ENCODE measurements at regions not wholly inside any gene's neighbourhood (a gene's known extent, or its start where the extent isn't known, plus 50 kb on each side); places are given as distances from the start of the nearest gene placed in this dataset.

DNA sequence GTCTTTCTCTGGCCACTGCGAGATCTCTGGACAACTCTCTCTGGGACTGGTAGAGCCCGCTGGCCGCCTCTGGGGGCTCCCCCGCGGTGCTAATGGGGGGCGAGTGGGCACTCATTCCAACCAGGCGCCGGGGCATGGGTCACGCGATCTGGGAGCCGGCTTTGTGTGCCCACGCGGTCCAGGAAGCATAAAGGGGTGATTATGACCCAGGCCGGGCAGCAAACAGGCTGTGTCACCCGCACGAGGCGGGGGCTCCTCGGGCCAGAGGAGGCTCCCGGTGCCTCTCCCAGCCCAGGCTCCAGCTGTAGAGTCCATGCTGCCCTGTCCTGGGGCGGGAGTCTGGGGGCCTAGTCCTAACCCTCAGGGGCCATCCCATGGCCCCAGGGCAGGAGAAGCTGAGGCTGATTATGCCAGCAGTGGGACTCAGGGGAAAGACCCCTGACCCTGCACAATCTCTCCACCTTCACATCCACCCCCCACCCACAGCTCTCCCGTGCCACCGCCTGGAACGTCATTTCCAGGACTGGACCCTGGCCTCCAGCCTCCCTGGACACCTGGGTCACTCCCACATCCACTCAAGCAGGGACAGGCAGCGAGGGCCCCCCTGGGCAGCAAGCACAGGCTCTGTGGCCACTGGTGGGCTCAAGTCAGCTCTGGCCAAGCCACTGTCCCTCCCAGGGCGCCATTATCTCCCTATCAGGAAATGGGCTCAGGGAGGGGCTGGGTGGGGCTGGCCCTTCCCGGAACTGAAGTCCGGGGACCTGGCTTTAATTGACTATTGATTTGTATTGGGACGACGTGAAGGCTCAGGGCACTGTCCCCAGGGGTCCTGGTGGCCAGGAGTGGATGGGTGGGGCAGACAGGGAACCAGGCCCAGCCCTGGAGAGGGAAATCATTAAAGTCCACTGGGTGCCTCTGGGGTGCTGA is 50.0 kb downstream of the PTPRS start:
- TF ChIP-seq, protein P1, sequence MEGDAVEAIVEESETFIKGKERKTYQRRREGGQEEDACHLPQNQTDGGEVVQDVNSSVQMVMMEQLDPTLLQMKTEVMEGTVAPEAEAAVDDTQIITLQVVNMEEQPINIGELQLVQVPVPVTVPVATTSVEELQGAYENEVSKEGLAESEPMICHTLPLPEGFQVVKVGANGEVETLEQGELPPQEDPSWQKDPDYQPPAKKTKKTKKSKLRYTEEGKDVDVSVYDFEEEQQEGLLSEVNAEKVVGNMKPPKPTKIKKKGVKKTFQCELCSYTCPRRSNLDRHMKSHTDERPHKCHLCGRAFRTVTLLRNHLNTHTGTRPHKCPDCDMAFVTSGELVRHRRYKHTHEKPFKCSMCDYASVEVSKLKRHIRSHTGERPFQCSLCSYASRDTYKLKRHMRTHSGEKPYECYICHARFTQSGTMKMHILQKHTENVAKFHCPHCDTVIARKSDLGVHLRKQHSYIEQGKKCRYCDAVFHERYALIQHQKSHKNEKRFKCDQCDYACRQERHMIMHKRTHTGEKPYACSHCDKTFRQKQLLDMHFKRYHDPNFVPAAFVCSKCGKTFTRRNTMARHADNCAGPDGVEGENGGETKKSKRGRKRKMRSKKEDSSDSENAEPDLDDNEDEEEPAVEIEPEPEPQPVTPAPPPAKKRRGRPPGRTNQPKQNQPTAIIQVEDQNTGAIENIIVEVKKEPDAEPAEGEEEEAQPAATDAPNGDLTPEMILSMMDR (IDR thresholded peaks at IDR 0.05; ENCODE audit: control insufficient read depth, insufficient read depth, low read depth, low read length, missing control alignments), result no peak
- DNase-seq (ENCODE audit: low read depth), result no peak
- no peak overlapping the region for H3K4me3 ChIP-seq (ENCODE audit: control insufficient read depth, low read depth, low read length)

GRCh38 chr19:5289060-5289990 is 51.3 kb downstream of the PTPRS start:
- no peak overlapping the region for H3K4me3 ChIP-seq (ENCODE audit: control insufficient read depth, low read depth, low read length)
- TF ChIP-seq, protein P1 (IDR thresholded peaks at IDR 0.05; ENCODE audit: control insufficient read depth, insufficient read depth, low read depth, low read length, missing control alignments), result peak; percentile 8
- no peak for DNase-seq (ENCODE audit: low read depth)

DNA sequence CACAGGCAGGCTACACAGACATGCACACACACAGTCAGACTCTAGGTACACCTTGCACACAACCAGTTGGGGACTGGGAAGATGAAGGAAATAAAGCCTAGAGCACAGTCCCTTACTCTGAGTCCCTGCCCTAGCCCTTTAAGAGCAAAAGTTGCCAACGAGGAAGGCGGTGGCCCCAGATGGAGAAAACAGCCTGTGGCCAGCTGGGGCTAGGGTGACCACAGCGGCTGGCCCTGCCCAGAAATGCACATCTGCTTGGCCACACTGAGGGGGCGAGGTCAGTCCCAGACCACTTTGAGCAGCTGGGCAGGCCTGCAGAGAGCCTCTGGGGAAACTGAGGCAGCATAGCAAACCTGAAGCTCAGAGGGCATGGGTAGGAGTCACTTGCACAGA is 52.3 kb downstream of the PTPRS start:
- H3K4me3 ChIP-seq (ENCODE audit: control insufficient read depth, low read depth, low read length), result no peak overlapping the region
- TF ChIP-seq, protein P1 (IDR thresholded peaks at IDR 0.05; ENCODE audit: control insufficient read depth, insufficient read depth, low read depth, low read length, missing control alignments), result no peak
- no peak for DNase-seq (ENCODE audit: low read depth)

- TF ChIP-seq, protein P1 (IDR thresholded peaks at IDR 0.05; ENCODE audit: control insufficient read depth, insufficient read depth, low read depth, low read length, missing control alignments), result no peak
- H3K4me3 ChIP-seq (ENCODE audit: control insufficient read depth, low read depth, low read length), result no peak overlapping the region
- DNase-seq (ENCODE audit: low read depth), result no peak
Measured at GRCh38 chr19:5287066-5287465, 53.5 kb downstream of the PTPRS start.

- no peak for DNase-seq (ENCODE audit: low read depth)
- TF ChIP-seq, protein P1 (IDR thresholded peaks at IDR 0.05; ENCODE audit: control insufficient read depth, insufficient read depth, low read depth, low read length, missing control alignments), result no peak
Measured at GRCh38 chr19:5286465-5287029, 54.1 kb downstream of the PTPRS start.

DNA sequence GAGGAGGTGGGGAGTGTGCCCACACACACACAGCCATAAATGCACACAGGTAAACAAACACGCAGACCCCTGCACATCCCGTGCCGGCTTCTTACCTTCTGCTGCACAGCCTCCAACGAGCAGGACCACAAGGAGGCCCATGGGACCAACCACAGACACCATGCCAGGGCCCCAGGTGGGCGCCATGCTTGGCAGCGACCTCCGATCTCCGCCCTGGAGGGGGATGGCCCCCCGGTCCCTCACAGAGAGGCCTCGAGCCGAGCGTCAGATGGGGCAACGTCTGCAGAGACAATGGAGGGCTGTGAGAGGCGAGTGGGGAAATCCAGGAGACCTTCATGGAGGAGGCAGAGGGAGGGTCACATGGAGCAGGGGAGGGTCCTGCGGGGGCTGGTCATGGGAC is 54.7 kb downstream of the PTPRS start:
- no peak overlapping the region for H3K4me3 ChIP-seq (ENCODE audit: control insufficient read depth, low read depth, low read length)
- DNase-seq (ENCODE audit: low read depth), result no peak
- TF ChIP-seq, protein P1 (IDR thresholded peaks at IDR 0.05; ENCODE audit: control insufficient read depth, insufficient read depth, low read depth, low read length, missing control alignments), result no peak

More at GRCh38 chr19:5286465-5287029, 54.1 kb downstream of the PTPRS start:
- H3K4me3 ChIP-seq (ENCODE audit: control insufficient read depth, low read depth, low read length), result no peak overlapping the region

All from AG09309 (cell line).